ENCODE measurements at regions not wholly inside any gene's neighbourhood (a gene's known extent, or its start where the extent isn't known, plus 50 kb on each side); places are given as distances from the start of the nearest gene placed in this dataset.

DNA sequence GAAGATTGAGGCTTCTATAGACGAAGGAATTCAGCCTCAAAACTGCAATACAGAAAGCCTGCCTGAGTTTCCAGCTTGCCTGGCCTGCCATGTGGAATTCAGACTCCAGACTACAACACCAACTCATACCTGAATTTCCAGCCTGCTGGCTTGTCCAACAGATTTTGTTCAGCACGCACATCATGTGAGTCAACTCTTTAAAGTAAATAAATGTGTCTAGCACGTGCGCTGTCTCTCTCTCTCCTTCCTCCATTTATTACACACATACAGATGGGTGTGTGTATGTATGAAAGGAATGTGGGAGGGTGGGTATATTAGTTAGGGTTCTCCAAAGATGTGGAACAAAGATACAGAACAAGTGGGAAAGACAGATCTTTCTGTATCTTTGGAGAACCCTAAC is 82.4 kb upstream of the TAS2R1 start:
- Histone ChIP-seq H3K27ac (ENCODE audit: low read depth in 1 of 2, low read length in 2 of 2) (no peak overlapping the region), H3K4me1 (ENCODE audit: control insufficient read depth in 1 of 2, insufficient read depth in 2 of 2, low read length in 2 of 2) (no peaks in the 10 kb centered on the region), H3K9me3 (ENCODE audit: control insufficient read depth, low read length) (no peaks in the 10 kb centered on the region), H3K36me3 (ENCODE audit: control insufficient read depth in 1 of 2, insufficient read depth in 2 of 2, low read length in 1 of 2) (no peaks in the 10 kb centered on the region), H3K27me3 (ENCODE audit: control insufficient read depth in 1 of 2, insufficient read depth in 2 of 2, low read length in 1 of 2) (no peaks in the 10 kb centered on the region), H3K4me3 (ENCODE audit: low read length in 2 of 2) (no peak overlapping the region)
- 78% methylated on average over 4 of the region's 4 CpGs for WGBS, 2 donors
- DNase-seq = no peak
- intact Hi-C loops (cut with DNase I) = no loop called here
- no peak for ATAC-seq (ENCODE audit: low FRiP score)

DNA sequence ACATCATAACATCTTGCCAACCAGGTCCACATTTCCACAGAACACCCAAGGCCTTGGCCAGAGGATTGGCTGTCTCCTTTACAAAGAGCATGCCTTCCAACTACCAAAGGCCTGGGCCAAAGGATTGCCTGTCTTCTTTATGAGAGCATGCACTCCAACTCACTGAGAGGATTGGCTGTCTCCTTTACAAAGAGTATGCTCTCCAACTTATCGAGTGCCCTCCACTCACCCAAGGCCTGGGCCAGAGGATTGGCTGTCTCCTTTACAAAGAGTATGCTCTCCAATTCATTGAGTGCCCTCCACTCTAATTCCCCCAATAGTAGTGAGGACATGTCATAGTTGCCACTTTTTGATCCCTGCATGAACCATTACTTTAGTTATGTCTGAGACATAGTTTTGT is 79.9 kb upstream of the TAS2R1 start:
- H3K9me3 ChIP-seq (ENCODE audit: control insufficient read depth, low read length) = no peaks in the 10 kb centered on the region
- H3K4me1 ChIP-seq (ENCODE audit: control insufficient read depth in 1 of 2, insufficient read depth in 2 of 2, low read length in 2 of 2) = no peaks in the 10 kb centered on the region
- no peak overlapping the region for H3K27ac ChIP-seq (ENCODE audit: low read depth in 1 of 2, low read length in 2 of 2)
- no peaks in the 10 kb centered on the region for H3K27me3 ChIP-seq (ENCODE audit: control insufficient read depth in 1 of 2, insufficient read depth in 2 of 2, low read length in 1 of 2)
- DNase-seq (no peak), ATAC-seq (ENCODE audit: low FRiP score) (no peak)
- WGBS, 2 donors = 95 to 97% methylated on average over 1 of the region's 1 CpG
- no peaks in the 10 kb centered on the region for H3K36me3 ChIP-seq (ENCODE audit: control insufficient read depth in 1 of 2, insufficient read depth in 2 of 2, low read length in 1 of 2)
- no peak overlapping the region for H3K4me3 ChIP-seq (ENCODE audit: low read length in 2 of 2)
- intact Hi-C loops (cut with DNase I) = no loop called here

GRCh38 chr5:9707732-9708462 is 77.7 kb upstream of the TAS2R1 start:
- intact Hi-C loops (cut with DNase I) = no loop called here
- no peak overlapping the region for H3K4me3 ChIP-seq (ENCODE audit: low read length in 2 of 2)
- ATAC-seq (ENCODE audit: low FRiP score) (no peak), DNase-seq (no peak)
- 91 to 92% methylated on average over 12 of the region's 12 CpGs for WGBS, 2 donors
- H3K27me3 ChIP-seq (ENCODE audit: control insufficient read depth in 1 of 2, insufficient read depth in 2 of 2, low read length in 1 of 2) = no peaks in the 10 kb centered on the region
- H3K27ac ChIP-seq (ENCODE audit: low read depth in 1 of 2, low read length in 2 of 2) = no peak overlapping the region
- H3K36me3 ChIP-seq (ENCODE audit: control insufficient read depth in 1 of 2, insufficient read depth in 2 of 2, low read length in 1 of 2) = no peaks in the 10 kb centered on the region
- no peaks in the 10 kb centered on the region for H3K9me3 ChIP-seq (ENCODE audit: control insufficient read depth, low read length)
- H3K4me1 ChIP-seq (ENCODE audit: control insufficient read depth in 1 of 2, insufficient read depth in 2 of 2, low read length in 2 of 2) = no peaks in the 10 kb centered on the region

DNA sequence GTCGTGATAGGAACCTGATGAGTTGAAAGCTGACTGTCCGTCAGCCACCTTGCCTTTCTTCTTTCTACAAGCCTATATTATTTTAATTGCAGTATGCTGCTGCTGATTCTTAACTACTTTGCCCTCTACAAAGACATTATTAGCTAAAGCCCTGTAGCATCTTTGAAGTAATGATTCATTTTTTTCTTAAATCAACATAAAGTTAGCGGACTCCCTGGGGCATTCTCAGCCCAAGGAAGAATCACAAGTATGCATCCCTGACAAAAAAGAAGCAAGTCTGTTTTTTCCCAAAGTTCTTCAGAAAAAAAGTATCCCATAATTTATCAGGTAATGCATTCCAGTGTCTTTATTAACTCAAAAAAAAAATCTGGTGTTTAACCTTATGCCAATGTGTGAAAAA is 69.5 kb upstream of the TAS2R1 start:
- WGBS, 2 donors = 94% methylated on average over 3 of the region's 3 CpGs
- no peak for DNase-seq
- ATAC-seq (ENCODE audit: low FRiP score) = no peak
- H3K27me3 ChIP-seq (ENCODE audit: control insufficient read depth in 1 of 2, insufficient read depth in 2 of 2, low read length in 1 of 2) = no peaks in the 10 kb centered on the region
- no peak overlapping the region for H3K27ac ChIP-seq (ENCODE audit: low read depth in 1 of 2, low read length in 2 of 2)
- no peaks in the 10 kb centered on the region for H3K36me3 ChIP-seq (ENCODE audit: control insufficient read depth in 1 of 2, insufficient read depth in 2 of 2, low read length in 1 of 2)
- intact Hi-C loops (cut with DNase I) = no loop called here
- no peaks in the 10 kb centered on the region for H3K9me3 ChIP-seq (ENCODE audit: control insufficient read depth, low read length)
- no peaks in the 10 kb centered on the region for H3K4me1 ChIP-seq (ENCODE audit: control insufficient read depth in 1 of 2, insufficient read depth in 2 of 2, low read length in 2 of 2)
- no peak overlapping the region for H3K4me3 ChIP-seq (ENCODE audit: low read length in 2 of 2)

- no peaks in the 10 kb centered on the region for H3K27me3 ChIP-seq (ENCODE audit: control insufficient read depth in 1 of 2, insufficient read depth in 2 of 2, low read length in 1 of 2)
- no peak overlapping the region for H3K27ac ChIP-seq (ENCODE audit: low read depth in 1 of 2, low read length in 2 of 2)
- no peaks in the 10 kb centered on the region for H3K4me1 ChIP-seq (ENCODE audit: control insufficient read depth in 1 of 2, insufficient read depth in 2 of 2, low read length in 2 of 2)
- H3K9me3 ChIP-seq (ENCODE audit: control insufficient read depth, low read length) = no peaks in the 10 kb centered on the region
- no peak for ATAC-seq (ENCODE audit: low FRiP score)
- intact Hi-C loops (cut with DNase I) = no loop called here
- 91 to 92% methylated on average over 2 of the region's 2 CpGs for WGBS, 2 donors
- DNase-seq = no peak
- H3K4me3 ChIP-seq (ENCODE audit: low read length in 2 of 2) = no peak overlapping the region
- H3K36me3 ChIP-seq (ENCODE audit: control insufficient read depth in 1 of 2, insufficient read depth in 2 of 2, low read length in 1 of 2) = no peaks in the 10 kb centered on the region
Observed at GRCh38 chr5:9698841-9699240, 68.7 kb upstream of the TAS2R1 start.

GRCh38 chr5:9698125-9698826 is 68.1 kb upstream of the TAS2R1 start:
- no peak for ATAC-seq (ENCODE audit: low FRiP score)
- Histone ChIP-seq H3K27me3 (ENCODE audit: control insufficient read depth in 1 of 2, insufficient read depth in 2 of 2, low read length in 1 of 2) (no peaks in the 10 kb centered on the region), H3K9me3 (ENCODE audit: control insufficient read depth, low read length) (no peaks in the 10 kb centered on the region), H3K4me1 (ENCODE audit: control insufficient read depth in 1 of 2, insufficient read depth in 2 of 2, low read length in 2 of 2) (no peaks in the 10 kb centered on the region), H3K27ac (ENCODE audit: low read depth in 1 of 2, low read length in 2 of 2) (no peak overlapping the region), H3K36me3 (ENCODE audit: control insufficient read depth in 1 of 2, insufficient read depth in 2 of 2, low read length in 1 of 2) (no peaks in the 10 kb centered on the region), H3K4me3 (ENCODE audit: low read length in 2 of 2) (no peak overlapping the region)
- intact Hi-C loops (cut with DNase I) = no loop called here
- no peak for DNase-seq
- WGBS, 2 donors = 16 to 24% methylated on average over 9 of the region's 9 CpGs

GRCh38 chr5:9692576-9692975 is 62.4 kb upstream of the TAS2R1 start:
- H3K27me3 ChIP-seq (ENCODE audit: control insufficient read depth in 1 of 2, insufficient read depth in 2 of 2, low read length in 1 of 2) = no peaks in the 10 kb centered on the region
- 86 to 96% methylated on average over 3 of the region's 3 CpGs for WGBS, 2 donors
- no peaks in the 10 kb centered on the region for H3K36me3 ChIP-seq (ENCODE audit: control insufficient read depth in 1 of 2, insufficient read depth in 2 of 2, low read length in 1 of 2)
- H3K4me3 ChIP-seq (ENCODE audit: low read length in 2 of 2) = no peak overlapping the region
- DNase-seq (no peak), ATAC-seq (ENCODE audit: low FRiP score) (no peak)
- no peaks in the 10 kb centered on the region for H3K4me1 ChIP-seq (ENCODE audit: control insufficient read depth in 1 of 2, insufficient read depth in 2 of 2, low read length in 2 of 2)
- intact Hi-C loops (cut with DNase I) = no loop called here
- no peak overlapping the region for H3K27ac ChIP-seq (ENCODE audit: low read depth in 1 of 2, low read length in 2 of 2)
- H3K9me3 ChIP-seq (ENCODE audit: control insufficient read depth, low read length) = no peaks in the 10 kb centered on the region

GRCh38 chr5:9691261-9691660 is 61.1 kb upstream of the TAS2R1 start:
- Histone ChIP-seq H3K4me3 (ENCODE audit: low read length in 2 of 2) (no peak overlapping the region), H3K36me3 (ENCODE audit: control insufficient read depth in 1 of 2, insufficient read depth in 2 of 2, low read length in 1 of 2) (no peaks in the 10 kb centered on the region), H3K27ac (ENCODE audit: low read depth in 1 of 2, low read length in 2 of 2) (no peak overlapping the region), H3K4me1 (ENCODE audit: control insufficient read depth in 1 of 2, insufficient read depth in 2 of 2, low read length in 2 of 2) (no peaks in the 10 kb centered on the region), H3K9me3 (ENCODE audit: control insufficient read depth, low read length) (no peaks in the 10 kb centered on the region), H3K27me3 (ENCODE audit: control insufficient read depth in 1 of 2, insufficient read depth in 2 of 2, low read length in 1 of 2) (no peaks in the 10 kb centered on the region)
- no peak for ATAC-seq (ENCODE audit: low FRiP score)
- 60 to 62% methylated on average over 5 of the region's 5 CpGs for WGBS, 2 donors
- intact Hi-C loops (cut with DNase I) = no loop called here
- DNase-seq = no peak

DNA sequence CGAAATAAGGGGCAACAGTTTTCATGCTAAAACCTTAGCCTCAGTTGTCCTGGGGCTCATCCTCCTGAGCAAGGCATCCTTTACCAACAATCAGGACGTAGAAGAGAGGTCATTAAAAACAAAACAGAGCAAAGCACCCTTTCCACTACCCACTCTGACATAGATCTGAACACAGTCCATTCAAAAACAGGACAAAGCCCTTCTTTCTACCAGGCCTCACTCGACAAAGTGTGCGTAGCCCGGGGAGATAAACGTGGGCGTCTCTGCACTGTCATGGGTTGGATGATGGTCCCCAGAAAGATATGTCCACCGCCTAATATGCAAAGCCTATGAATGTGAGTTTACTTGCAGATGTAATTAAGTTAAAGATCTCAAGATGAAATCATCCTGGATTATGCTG is 60.6 kb upstream of the TAS2R1 start:
- DNase-seq (no peak), ATAC-seq (ENCODE audit: low FRiP score) (no peak)
- no peaks in the 10 kb centered on the region for H3K36me3 ChIP-seq (ENCODE audit: control insufficient read depth in 1 of 2, insufficient read depth in 2 of 2, low read length in 1 of 2)
- H3K27me3 ChIP-seq (ENCODE audit: control insufficient read depth in 1 of 2, insufficient read depth in 2 of 2, low read length in 1 of 2) = no peaks in the 10 kb centered on the region
- H3K9me3 ChIP-seq (ENCODE audit: control insufficient read depth, low read length) = no peaks in the 10 kb centered on the region
- H3K4me1 ChIP-seq (ENCODE audit: control insufficient read depth in 1 of 2, insufficient read depth in 2 of 2, low read length in 2 of 2) = no peaks in the 10 kb centered on the region
- no peak overlapping the region for H3K27ac ChIP-seq (ENCODE audit: low read depth in 1 of 2, low read length in 2 of 2)
- intact Hi-C loops (cut with DNase I) = no loop called here
- no peak overlapping the region for H3K4me3 ChIP-seq (ENCODE audit: low read length in 2 of 2)
- 85 to 86% methylated on average over 8 of the region's 8 CpGs for WGBS, 2 donors

Data from aorta (tissue), 5 donors.